GF-D8 (cell line): ENCODE measurements at regions not wholly inside any gene's neighbourhood (a gene's known extent, or its start where the extent isn't known, plus 50 kb on each side); places are given as distances from the start of the nearest gene placed in this dataset.

Source experiments
- DNase-seq: peaks from one replicate; lab custom pipeline; 2025; lab: John Stamatoyannopoulos, UW

DNA sequence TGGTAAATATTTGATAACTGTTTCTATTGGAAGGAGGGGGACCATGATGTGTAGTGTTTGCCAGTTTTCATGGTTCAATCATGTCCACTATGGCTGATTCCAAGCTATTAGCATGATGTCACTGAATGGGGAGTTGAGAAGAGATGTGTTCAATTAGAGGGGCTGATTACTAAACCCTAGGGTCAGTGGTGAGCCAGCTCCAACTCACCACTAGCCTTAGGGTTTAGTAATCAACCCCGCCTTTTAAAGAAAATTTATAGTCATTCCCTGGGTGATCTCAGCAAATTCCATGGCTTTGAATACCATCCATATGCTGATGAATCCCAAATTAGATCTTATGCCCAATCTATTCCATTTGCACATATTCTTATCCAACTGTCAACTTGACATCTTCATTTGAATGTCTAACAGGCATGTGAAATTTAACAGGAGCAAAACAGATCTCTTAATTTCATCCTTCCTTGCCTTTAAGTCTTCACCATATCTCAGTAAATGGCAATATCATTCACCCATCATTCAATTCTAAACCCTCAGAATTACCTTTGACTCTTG lies 98.8 kb downstream of the GCNT1 start:
- DNase-seq: no peak

DNA sequence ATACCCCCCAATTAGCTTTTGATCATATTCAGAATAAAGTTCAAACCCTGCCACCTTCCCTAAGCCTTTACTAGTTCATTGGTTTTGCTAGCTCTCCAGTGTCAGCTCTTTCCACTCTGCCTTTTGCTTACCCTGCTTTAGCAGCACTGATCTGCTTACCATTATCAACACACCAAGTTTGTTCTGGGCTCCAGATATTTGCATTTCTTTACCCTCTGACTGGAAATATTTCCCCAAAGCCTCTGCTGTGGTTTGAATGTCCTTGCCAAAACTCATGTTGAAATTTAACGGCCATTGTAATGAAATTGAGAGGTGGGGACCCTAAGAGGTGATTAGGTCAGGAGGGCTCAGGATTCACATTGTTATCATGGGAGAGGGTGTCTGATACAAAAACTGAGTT lies 99.5 kb downstream of the GCNT1 start:
- peak; percentile 10 for DNase-seq

DNA sequence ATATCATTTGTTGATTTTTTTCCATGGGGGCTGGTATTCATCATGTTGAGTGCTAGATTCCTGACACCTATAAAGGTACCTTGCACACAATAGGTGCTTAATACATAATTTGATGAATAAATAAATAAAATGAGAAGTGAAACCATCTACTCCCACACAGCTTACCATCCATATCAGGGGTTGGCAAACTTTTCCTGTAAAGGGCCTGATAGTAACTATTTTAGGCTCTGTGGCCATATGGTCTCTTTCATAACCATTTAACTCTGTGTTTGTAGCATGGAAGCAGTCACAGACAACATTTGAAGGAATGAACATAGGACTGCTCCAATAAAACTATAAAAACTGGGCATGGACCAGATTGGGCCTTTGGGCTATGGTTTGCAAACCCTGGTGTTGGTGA lies 100.3 kb downstream of the GCNT1 start:
- DNase-seq: peak; percentile 44

DNA sequence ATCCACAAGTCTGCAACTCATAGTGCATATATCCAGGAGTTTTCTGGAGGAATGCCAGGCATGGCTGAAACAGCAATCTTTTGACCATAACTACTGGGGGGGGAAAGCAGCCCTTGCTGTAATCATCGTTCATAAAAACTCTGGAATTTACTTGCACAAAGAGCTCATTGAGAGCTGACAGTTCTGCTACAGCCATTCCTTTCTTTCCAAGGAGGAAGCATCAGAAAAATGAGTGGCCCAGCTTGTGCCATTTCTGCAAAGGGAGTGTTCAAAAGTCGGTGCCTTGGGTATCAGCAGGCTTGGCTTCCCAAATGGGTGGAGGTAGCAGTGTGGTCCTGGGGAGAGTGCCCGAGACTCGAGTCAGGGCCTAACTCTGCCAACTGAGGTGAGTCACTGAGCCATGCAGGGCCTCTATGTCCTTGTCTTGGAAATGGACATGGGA lies 101.5 kb downstream of the GCNT1 start:
- no peak for DNase-seq

DNA sequence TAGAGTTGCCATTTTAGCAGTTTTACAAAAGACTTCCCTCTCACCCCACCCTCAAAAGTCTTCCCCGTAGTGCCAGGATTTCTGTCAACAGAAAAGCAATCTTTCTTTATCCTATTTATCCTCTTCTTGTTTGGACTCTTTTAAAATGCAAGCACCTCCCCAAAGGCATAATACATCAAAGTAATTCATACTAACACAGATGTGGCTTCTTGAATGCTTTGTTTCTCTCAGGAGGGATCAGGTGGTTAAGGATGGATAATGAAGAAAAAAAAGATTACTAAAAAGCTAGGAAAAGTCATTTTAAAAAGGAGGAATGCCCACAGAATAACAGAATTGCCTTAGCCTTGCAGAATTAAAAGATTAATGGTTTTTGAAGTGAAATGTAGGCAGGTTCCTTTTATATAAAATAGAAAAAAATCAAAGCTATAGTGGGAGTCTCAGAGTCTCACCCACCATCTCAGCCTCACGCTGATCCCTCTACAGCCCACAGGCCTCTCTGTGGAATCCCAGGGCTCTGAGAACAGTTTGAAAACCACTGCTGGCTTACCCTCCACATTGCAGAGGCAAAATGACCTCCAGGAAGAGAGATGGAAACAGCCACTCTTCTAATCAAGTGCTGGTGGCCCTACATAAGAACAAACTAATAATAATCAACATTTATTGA lies 102.2 kb downstream of the GCNT1 start:
- DNase-seq: no peak
